Cardiac septum (tissue), 1 donor: ENCODE measurements at regions not wholly inside any gene's neighbourhood (a gene's known extent, or its start where the extent isn't known, plus 50 kb on each side); places are given as distances from the start of the nearest gene placed in this dataset.

Source experiments
- DNase-seq: peaks from one replicate; pipeline ENCODE4 v3.0.0-alpha.2; 2020; ENCODE audit warnings: low spot score
- intact Hi-C: fragments of 100-400 bp; cut with DNase I; formaldehyde crosslinking; loops from one replicate; pipeline ENCODE4 v1.14.0; 2022
- donor health status: DM: no; HTN: no; CAD: no.

GRCh38 chr14:87879389-87879788 lies 113.6 kb downstream of the GALC start:
- DNase-seq = no peak
- intact Hi-C loops = no loop called here

DNA sequence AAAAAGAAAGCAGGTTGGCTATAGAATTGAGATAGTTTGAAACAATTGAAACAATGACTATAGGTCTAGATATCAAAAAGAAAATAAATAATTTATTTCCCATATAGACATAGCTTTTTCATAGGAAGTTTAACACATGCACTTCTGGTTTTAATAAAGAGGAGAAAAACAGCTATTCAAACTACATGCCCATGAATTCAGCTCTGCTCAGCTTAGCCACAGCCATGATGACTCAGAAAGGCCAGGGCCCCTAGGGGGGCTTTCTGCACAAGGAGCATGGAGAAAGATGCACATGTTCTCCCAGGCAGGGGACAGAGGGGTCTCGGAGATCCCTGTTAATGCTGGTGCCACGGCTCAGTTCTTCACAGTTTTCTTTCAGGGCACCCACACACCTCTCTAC lies 114.0 kb downstream of the GALC start:
- intact Hi-C loops = no loop called here
- DNase-seq = no peak

- intact Hi-C loops = no loop called here
- DNase-seq = no peak
These were observed 115.1 kb downstream of the GALC start for GRCh38 chr14:87877877-87878276.

DNA sequence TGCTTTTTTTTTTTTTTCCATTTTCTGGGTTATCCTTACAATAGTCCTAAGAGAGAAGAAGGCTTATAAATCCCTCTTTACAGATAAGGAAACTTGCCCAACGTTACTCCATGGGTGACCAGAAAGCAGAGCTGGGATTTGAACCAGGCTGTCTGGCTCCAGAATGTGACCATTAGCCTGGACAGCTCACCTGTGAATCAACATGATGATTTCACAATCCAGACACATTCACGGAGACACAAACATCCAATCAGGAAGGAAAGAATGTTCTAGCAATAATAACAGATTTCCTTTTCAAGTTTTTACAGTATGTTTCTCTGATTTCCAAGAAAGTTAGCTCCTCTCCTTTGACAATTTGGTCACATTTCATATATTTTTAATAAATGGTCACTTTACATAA lies 118.3 kb downstream of the GALC start:
- DNase-seq = no peak
- intact Hi-C loops = no loop called here

GRCh38 chr14:87873741-87874140 lies 119.2 kb downstream of the GALC start:
- intact Hi-C loops = no loop called here
- DNase-seq = no peak

DNA sequence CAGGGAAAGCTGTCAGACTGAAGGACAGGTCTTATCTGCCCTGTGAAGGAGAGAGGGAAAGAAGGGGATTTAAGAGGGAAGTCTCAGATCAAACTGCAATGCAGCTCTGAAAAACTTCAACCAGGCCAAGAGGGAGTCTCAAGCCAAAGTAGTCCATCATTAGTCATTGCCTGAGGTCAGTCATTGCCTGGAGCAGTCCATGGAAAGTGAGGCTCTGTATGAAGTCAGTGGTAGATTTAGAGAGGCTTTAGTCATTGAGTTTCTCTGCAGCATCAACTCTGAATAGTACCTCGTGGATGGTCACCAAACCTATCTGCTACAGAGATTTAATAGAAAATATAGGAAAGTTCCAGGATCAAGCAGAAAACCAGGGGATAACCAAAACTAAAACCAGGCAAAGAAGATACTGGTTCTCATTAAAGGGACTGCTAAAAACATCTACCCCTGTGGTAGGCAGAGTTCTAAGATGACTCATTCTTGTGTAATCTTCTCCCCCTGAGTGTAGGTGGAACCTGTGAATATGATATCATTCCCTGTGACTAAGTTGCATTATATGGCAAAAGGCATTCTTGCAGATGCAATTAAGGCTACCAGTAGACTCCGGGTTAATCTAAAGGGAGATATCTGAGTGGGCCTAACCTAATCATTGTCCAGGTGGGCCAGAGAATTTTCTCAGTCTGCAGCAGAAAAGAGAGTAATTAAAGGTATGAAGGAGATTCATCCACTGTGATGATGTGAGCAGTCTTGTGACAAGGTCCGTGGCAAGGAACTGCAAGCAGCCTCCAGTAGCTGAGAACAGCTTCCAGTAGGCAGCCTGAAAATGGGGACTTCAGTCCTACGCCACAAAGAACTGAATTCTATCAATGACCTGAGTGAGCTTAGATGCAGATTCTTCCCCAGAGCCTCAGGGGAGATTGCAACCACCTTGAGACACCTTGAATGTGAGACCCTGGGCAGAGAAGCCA lies 123.1 kb downstream of the GALC start:
- intact Hi-C loops = no loop called here
- no peak for DNase-seq

DNA sequence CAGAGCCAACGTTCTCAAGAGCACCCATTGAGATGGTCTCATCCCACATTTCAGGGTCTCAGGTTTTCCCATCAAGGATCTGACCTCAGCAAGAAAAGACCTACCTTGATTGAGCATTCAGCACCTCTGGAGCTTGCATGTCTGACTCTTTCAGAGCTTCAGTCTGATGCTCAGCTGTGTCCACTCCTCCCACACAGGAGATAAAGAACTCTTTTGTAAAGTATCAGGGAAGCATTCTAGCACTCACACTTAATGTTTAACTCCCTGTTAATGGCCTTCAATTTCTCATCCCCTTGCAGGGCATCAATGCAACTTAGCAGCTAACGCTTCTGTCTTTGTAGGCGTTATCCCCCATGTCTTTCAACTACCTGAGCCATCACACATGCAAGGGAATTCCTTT lies 124.1 kb downstream of the GALC start:
- intact Hi-C loops = no loop called here
- DNase-seq = no peak

GRCh38 chr14:87866116-87866515 lies 126.9 kb downstream of the GALC start:
- no peak for DNase-seq
- intact Hi-C loops = no loop called here

DNA sequence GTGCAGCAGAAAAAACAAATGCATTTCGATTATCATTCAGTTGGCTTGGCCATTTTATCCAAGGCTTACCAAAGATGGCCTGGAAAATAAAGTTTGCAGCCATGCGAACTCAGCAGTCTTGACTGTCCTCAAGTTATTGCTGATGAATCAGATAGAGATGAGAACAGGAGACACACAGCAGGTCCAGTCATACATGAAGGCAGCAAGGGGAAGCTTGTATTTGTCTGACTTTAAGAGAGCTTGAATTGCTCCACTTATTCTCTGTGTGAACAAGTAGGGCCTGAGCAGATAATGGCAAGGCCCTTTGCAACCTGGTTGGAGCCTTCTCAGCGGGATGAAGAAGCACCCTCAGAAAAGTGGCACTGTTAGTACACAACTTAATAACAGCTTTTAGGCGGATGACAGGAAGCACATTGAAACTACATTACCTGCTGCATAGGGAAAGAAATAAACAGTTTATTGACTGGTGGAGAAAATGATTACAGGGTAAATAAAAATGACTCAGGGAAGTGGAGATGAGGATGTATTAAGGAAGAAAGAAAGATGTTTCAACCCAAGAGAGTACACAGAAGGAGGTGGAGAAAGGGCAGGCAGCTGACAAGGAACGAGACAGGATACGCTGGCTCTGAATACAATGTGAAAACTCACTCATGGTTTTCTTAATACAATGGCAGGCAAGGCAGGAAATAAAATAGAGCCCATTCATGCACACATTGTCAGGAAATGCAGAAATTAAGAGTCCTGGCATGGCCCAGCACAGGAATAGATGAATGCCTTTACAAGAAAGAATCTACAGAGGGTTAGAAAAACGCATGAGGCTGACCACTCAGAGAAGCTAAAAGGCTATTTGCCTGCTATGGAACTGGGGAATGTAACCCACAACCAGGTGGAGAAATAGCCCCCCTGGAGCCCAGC lies 128.4 kb downstream of the GALC start:
- intact Hi-C loops = no loop called here

GRCh38 chr14:87863047-87863446 lies 129.9 kb downstream of the GALC start:
- intact Hi-C loops = no loop called here
- DNase-seq = no peak

More for the DNA sequence above, 128.4 kb downstream of the GALC start:
- no peak for DNase-seq

- intact Hi-C loops = no loop called here
- no peak for DNase-seq
These were observed 140.9 kb downstream of the GALC start for GRCh38 chr14:87852107-87852506.

GRCh38 chr14:87851190-87851589 lies 141.8 kb downstream of the GALC start:
- intact Hi-C loops = no loop called here
- DNase-seq = no peak

GRCh38 chr14:87847216-87847755 lies 145.7 kb downstream of the GALC start:
- intact Hi-C loops = no loop called here
- no peak for DNase-seq

GRCh38 chr14:87840906-87841305 lies 152.1 kb downstream of the GALC start:
- intact Hi-C loops = no loop called here
- DNase-seq = no peak

DNA sequence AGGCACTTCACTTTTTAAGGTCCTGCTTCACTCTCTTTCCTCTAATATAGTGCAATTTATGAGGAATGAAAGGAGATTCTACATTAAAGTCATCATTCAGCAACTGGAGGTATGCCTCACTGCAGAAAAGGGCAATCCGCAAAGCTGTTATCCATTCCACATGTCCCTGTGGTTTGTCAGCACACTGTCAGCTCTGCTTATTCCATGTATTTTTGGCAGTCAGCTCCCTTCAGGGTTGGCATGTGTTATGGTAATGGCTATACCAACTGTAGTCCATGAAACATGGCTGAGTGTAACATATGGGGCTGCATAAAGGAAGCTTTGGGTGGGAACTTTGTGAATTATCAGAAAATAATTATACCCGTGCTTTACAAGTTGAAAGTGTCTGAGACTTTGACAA lies 154.1 kb downstream of the GALC start:
- intact Hi-C loops = no loop called here
- DNase-seq = no peak

- intact Hi-C loops = no loop called here
- no peak for DNase-seq
These were observed 155.7 kb downstream of the GALC start for GRCh38 chr14:87837296-87837695.

DNA sequence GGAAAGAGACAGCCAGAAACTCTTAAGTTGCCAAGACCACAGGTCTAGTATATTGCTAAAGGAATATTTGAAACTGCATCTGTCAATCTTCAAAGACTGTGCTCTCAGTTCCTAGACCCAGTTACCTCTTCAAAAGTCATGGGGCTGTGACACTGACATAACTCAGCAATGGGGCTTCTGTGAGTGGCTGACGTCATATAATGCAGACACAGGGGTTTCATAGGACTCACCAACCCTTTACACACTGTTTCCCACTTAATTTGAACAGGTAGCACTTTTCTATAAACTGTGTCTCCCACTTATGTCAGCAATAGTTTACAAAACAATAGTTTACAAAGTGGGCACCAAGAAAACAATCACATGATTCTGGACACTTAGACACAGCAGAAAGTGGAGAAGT lies 158.4 kb downstream of the GALC start:
- intact Hi-C loops = no loop called here
- DNase-seq = no peak

GRCh38 chr14:87833026-87833425 lies 160.0 kb downstream of the GALC start:
- intact Hi-C loops = no loop called here

DNA sequence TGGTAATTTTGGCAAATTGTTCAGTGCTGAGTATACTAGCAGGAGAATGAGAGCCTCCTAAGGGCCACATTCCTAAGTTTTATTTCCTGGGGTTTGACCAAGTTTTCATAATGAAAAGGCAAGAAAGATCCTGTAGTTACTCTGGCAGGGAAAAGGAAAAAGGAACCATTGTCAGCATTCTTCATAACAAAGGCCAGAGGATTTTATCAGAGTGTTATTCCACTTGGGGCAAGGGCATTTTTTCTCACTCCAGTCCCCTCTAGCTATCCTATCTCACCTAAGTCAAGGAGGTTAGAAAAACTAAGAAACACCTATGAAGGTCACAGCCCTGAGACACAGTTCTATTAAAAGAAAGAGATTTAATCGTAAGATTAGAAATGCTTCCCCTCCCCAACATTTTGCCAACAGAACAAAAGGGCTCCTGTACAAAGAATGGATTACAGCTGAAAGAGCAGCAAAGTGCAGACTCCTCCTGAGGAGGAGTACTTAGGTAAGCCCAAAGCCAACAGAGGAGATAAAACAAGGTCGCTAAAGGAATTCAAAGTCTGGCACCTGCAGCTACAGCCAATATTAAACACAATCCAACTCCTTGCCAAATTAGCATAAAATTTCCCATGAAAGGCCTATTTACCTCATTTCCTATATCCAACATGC lies 162.4 kb downstream of the GALC start:
- intact Hi-C loops = no loop called here
- DNase-seq = no peak

More at GRCh38 chr14:87833026-87833425, 160.0 kb downstream of the GALC start:
- DNase-seq = no peak

- intact Hi-C loops = no loop called here
- no peak for DNase-seq
These were observed 163.4 kb downstream of the GALC start for GRCh38 chr14:87829543-87829942.
